Breast epithelium (tissue), 3 donors: ENCODE measurements at regions not wholly inside any gene's neighbourhood (a gene's known extent, or its start where the extent isn't known, plus 50 kb on each side); places are given as distances from the start of the nearest gene placed in this dataset.

Experiments
- CTCF ChIP-seq, 3 donors: fragments of 450-650 bp; IDR thresholded peaks; one replicate each; pipeline ENCODE4 v1.5.1; 2016 to 2017; ENCODE audit warnings: antibody characterized with exemption in 3 of 3, mild to moderate bottlenecking in 3 of 3, moderate library complexity in 3 of 3
- POLR2A ChIP-seq: fragments of 450-650 bp; IDR thresholded peaks from one replicate; pipeline ENCODE4 v1.6.1; 2016; ENCODE audit warnings: antibody characterized with exemption, mild to moderate bottlenecking, moderate library complexity

DNA sequence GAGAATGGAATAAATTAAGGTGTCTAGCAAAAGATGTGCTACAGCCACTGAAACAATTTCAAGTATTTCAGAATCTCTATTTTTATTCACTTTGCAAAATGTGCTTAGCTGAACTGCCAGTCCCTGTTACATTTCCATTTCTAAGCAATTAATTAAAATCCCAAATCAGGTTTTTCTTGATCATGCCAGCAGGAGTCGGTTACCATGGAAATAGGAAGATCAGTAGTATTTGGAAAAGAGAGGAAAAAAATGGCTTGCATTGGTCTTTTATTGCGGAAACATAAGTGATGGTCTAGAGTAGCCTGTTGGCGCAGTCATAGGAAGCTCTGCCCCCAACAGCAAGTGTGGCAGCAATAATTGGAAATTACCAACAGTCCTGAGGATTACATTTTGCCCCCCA, 867.1 kb downstream of the GATA3 start:
- TF ChIP-seq CTCF (IDR thresholded peaks at IDR 0.05) (no peak), POLR2A (no peak)
